Omental fat pad (tissue), 3 donors: ENCODE measurements at regions not wholly inside any gene's neighbourhood (a gene's known extent, or its start where the extent isn't known, plus 50 kb on each side); places are given as distances from the start of the nearest gene placed in this dataset.

ENCODE experiments used
- ATAC-seq: fragments of 150-250 bp; one replicate; pipeline ENCODE4 v1.9.1; 2016; ENCODE audit warnings: mild to moderate bottlenecking, moderate library complexity; ENCODE audit not compliant: low FRiP score
- DNase-seq: peaks from one replicate; pipeline ENCODE4 v3.0.0-alpha.2; 2019; ENCODE audit warnings: low spot score
- TF ChIP-seq, protein P1 (sequence below), 3 donors: fragments of 450-650 bp; IDR thresholded peaks; one replicate each; pipeline ENCODE4 v1.5.1; 2016 to 2017; ENCODE audit warnings: antibody characterized with exemption in 3 of 3, mild to moderate bottlenecking in 3 of 3, moderate library complexity in 2 of 3

DNA sequence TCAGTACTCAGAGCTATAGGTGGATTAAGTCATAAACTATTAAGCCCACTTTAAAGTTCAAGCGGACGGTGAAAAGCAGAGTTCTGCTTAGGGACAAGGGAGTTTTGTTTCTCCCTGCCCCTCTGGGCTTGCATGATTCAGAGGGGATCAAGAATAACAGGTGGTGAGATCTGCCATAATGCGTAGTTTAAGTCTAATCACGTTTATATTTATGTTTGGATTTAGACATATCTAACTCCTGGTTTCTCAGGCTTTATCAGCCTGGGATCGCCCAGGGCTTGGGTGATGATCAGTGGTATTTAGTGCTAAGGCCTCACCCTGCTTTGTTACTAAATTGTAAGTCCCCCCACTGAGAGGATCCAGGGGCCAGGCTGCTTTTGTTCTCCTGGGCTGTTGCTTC, 335.4 kb upstream of the NRP1 start:
- TF ChIP-seq, protein P1, sequence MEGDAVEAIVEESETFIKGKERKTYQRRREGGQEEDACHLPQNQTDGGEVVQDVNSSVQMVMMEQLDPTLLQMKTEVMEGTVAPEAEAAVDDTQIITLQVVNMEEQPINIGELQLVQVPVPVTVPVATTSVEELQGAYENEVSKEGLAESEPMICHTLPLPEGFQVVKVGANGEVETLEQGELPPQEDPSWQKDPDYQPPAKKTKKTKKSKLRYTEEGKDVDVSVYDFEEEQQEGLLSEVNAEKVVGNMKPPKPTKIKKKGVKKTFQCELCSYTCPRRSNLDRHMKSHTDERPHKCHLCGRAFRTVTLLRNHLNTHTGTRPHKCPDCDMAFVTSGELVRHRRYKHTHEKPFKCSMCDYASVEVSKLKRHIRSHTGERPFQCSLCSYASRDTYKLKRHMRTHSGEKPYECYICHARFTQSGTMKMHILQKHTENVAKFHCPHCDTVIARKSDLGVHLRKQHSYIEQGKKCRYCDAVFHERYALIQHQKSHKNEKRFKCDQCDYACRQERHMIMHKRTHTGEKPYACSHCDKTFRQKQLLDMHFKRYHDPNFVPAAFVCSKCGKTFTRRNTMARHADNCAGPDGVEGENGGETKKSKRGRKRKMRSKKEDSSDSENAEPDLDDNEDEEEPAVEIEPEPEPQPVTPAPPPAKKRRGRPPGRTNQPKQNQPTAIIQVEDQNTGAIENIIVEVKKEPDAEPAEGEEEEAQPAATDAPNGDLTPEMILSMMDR (IDR thresholded peaks at IDR 0.05): no peak
- DNase-seq (no peak), ATAC-seq (no peak)

DNA sequence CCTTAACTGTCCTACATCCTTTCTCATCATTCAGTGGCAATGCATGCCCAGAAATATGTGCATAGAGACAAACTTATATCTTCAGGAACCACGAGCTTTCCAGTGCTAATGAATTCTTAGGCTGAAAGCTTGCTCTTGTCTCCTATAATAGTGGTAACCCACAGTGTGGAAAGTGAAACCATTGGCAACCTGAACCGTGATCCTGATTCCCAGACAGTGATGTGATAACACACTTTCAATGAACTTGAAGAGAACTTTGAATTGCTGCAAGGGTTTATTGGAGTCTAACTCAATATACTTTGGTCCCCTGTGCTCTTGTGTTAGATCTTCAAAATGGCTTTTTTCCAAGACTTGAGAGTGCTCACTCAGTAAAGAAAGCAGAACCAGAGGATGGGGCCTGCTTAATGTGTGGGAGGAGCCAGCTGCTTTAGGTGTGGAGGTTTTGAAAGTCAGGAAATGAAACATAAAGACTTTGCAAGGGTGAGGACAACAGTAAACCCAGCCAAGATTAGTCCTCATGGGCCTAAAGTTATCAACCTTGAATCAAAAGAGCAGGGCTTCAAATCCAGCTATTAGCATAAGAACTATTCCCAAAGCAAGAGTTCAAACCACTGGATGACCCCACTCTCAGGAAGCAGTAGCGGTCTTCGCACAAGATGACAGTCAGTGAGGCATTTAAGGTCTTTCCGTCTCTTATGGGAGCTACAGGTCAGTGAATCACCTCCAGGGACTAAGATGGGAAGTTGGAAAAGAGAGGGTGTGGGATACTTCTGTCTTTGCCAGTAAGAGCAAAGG, 332.4 kb upstream of the NRP1 start:
- DNase-seq: no peak
- TF ChIP-seq, protein P1 (IDR thresholded peaks at IDR 0.05): no peak
- no peak for ATAC-seq

DNA sequence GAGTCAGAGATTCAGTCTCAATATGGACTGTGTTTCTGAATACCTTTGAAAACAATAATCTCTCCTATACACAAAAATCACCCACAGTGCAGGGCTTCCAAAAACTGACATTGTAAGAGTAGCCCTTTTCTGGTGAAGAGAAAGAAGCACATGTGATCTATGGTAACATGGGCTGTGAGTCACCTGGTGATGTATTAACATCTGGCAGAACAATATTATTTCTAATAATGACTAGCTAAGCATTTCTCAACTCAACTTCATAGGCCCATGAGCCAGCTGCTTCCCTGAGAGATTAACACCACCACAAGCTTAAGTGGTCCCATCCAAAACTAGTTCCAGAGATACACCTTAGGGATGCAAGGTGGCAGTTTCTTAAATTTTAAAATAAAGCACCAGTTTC, 331.0 kb upstream of the NRP1 start:
- DNase-seq: no peak
- TF ChIP-seq, protein P1 (IDR thresholded peaks at IDR 0.05): no peak
- no peak for ATAC-seq

DNA sequence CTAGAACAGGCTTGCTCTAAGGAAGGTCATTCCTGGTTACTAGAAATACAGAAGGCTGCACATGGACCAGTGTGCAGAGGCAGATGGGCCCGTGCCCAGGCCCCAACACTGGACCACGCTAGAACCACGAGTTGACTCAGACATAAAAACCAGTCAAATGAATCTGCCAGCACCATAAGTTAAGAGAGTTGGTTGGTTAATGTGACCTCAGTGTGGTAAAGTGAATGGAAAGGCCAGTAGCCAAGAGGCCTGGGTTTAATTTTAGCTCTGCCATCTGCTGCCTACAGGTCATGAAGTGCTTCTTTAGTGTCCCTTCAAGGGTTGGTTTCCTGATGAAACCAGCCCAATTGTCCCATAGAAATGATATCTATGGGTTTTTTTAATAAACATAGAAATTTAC, 329.6 kb upstream of the NRP1 start:
- no peak for ATAC-seq

GRCh38 chr10:33661580-33662336, 327.3 kb upstream of the NRP1 start:
- DNase-seq (peak; percentile 24), ATAC-seq (peak; percentile 68)
- TF ChIP-seq, protein P1 (IDR thresholded peaks at IDR 0.05): no peak

More for the DNA sequence above, 329.6 kb upstream of the NRP1 start:
- DNase-seq: no peak
- TF ChIP-seq, protein P1 (IDR thresholded peaks at IDR 0.05): no peak

GRCh38 chr10:33660329-33660728, 325.9 kb upstream of the NRP1 start:
- ATAC-seq (no peak), DNase-seq (no peak)
- TF ChIP-seq, protein P1 (IDR thresholded peaks at IDR 0.05): no peak
